ENCODE measurements at regions not wholly inside any gene's neighbourhood (a gene's known extent, or its start where the extent isn't known, plus 50 kb on each side); places are given as distances from the start of the nearest gene placed in this dataset.

GRCh38 chr9:86788456-86788855 lies 158.8 kb downstream of the GAS1 start:
- peaks cover 0 to 3% (median 0%) of the 10 kb centered on the region in 11 donors for H3K9me3 Mint-ChIP-seq
- POLR2A ChIA-PET = no interaction called here
- H3K27ac ChIP-seq (ENCODE audit: low read depth, low read length) = no peak overlapping the region
- DNase-seq = no peak
- H3K27me3 ChIP-seq (ENCODE audit: control insufficient read depth in 2 of 2, insufficient read depth in 2 of 2, low read length in 2 of 2) = peaks cover 0 to 6% of the 10 kb centered on the region in 2 donors
- H3K4me1 Mint-ChIP-seq = peaks cover 0 to 2% (median 0%) of the 10 kb centered on the region in 7 donors
- no peaks in the 10 kb centered on the region for H3K9me3 ChIP-seq (ENCODE audit: control insufficient read depth in 2 of 3, low read length in 3 of 3)
- intact Hi-C loops (cut with micrococcal nuclease) = no loop called here
- H3K36me3 ChIP-seq (ENCODE audit: control insufficient read depth in 2 of 3, insufficient read depth in 3 of 3, low read length in 3 of 3) = no peaks in the 10 kb centered on the region
- no peaks in the 10 kb centered on the region for H3K36me3 Mint-ChIP-seq
- H3K4me3 ChIP-seq (ENCODE audit: low read length) = no peak overlapping the region
- ATAC-seq = no peak
- no peaks in the 10 kb centered on the region for H3K4me1 ChIP-seq (ENCODE audit: control insufficient read depth in 2 of 2, insufficient read depth in 2 of 2, low read length in 2 of 2)
- no peak overlapping the region for H3K27ac Mint-ChIP-seq
- no peak overlapping the region for H3K4me3 Mint-ChIP-seq
- peaks cover 0 to 35% (median 18%) of the 10 kb centered on the region in 5 donors for H3K27me3 Mint-ChIP-seq
- CTCF ChIA-PET = no interaction called here

- no peaks in the 10 kb centered on the region for H3K36me3 ChIP-seq (ENCODE audit: control insufficient read depth in 2 of 3, insufficient read depth in 3 of 3, low read length in 3 of 3)
- H3K4me3 ChIP-seq (ENCODE audit: low read length) = no peak overlapping the region
- H3K9me3 ChIP-seq (ENCODE audit: control insufficient read depth in 2 of 3, low read length in 3 of 3) = no peaks in the 10 kb centered on the region
- no peak overlapping the region for H3K27ac ChIP-seq (ENCODE audit: low read depth, low read length)
- DNase-seq (no peak), ATAC-seq (no peak)
- ChIA-PET CTCF (no interaction called here), POLR2A (no interaction called here)
- no peaks in the 10 kb centered on the region for H3K27me3 ChIP-seq (ENCODE audit: control insufficient read depth in 2 of 2, insufficient read depth in 2 of 2, low read length in 2 of 2)
- intact Hi-C loops (cut with micrococcal nuclease) = no loop called here
- peaks cover 0 to 2% (median 0%) of the 10 kb centered on the region in 11 donors for H3K9me3 Mint-ChIP-seq
- no peaks in the 10 kb centered on the region for H3K4me1 ChIP-seq (ENCODE audit: control insufficient read depth in 2 of 2, insufficient read depth in 2 of 2, low read length in 2 of 2)
- H3K27me3 Mint-ChIP-seq = peaks cover 0 to 30% (median 25%) of the 10 kb centered on the region in 5 donors
- no peak overlapping the region for H3K4me3 Mint-ChIP-seq
- peaks cover 0 to 2% (median 0%) of the 10 kb centered on the region in 7 donors for H3K4me1 Mint-ChIP-seq
- H3K36me3 Mint-ChIP-seq = no peaks in the 10 kb centered on the region
- H3K27ac Mint-ChIP-seq = no peak overlapping the region
Measured at GRCh38 chr9:86783884-86784283, 163.4 kb downstream of the GAS1 start.

- ATAC-seq (no peak), DNase-seq (no peak)
- H3K27me3 ChIP-seq (ENCODE audit: control insufficient read depth in 2 of 2, insufficient read depth in 2 of 2, low read length in 2 of 2) = no peaks in the 10 kb centered on the region
- no peaks in the 10 kb centered on the region for H3K4me1 ChIP-seq (ENCODE audit: control insufficient read depth in 2 of 2, insufficient read depth in 2 of 2, low read length in 2 of 2)
- ChIA-PET POLR2A (no interaction called here), CTCF (no interaction called here)
- H3K36me3 Mint-ChIP-seq = no peaks in the 10 kb centered on the region
- intact Hi-C loops (cut with micrococcal nuclease) = no loop called here
- no peak overlapping the region for H3K4me3 Mint-ChIP-seq
- H3K9me3 Mint-ChIP-seq = peaks cover 0 to 2% (median 0%) of the 10 kb centered on the region in 11 donors
- no peaks in the 10 kb centered on the region for H3K36me3 ChIP-seq (ENCODE audit: control insufficient read depth in 2 of 3, insufficient read depth in 3 of 3, low read length in 3 of 3)
- no peak overlapping the region for H3K27ac ChIP-seq (ENCODE audit: low read depth, low read length)
- no peak overlapping the region for H3K4me3 ChIP-seq (ENCODE audit: low read length)
- peaks cover 0 to 2% (median 0%) of the 10 kb centered on the region in 7 donors for H3K4me1 Mint-ChIP-seq
- no peak overlapping the region for H3K27ac Mint-ChIP-seq
- H3K9me3 ChIP-seq (ENCODE audit: control insufficient read depth in 2 of 3, low read length in 3 of 3) = no peaks in the 10 kb centered on the region
- peaks cover 0 to 34% (median 29%) of the 10 kb centered on the region in 5 donors for H3K27me3 Mint-ChIP-seq
Measured at GRCh38 chr9:86782831-86783230, 164.5 kb downstream of the GAS1 start.

- no peak for DNase-seq
- no peak for ATAC-seq
- CTCF ChIA-PET = no interaction called here
Measured at GRCh38 chr9:86778761-86779160, 168.5 kb downstream of the GAS1 start.

GRCh38 chr9:86775718-86776117 lies 171.6 kb downstream of the GAS1 start:
- Histone ChIP-seq H3K36me3 (ENCODE audit: control insufficient read depth in 2 of 3, insufficient read depth in 3 of 3, low read length in 3 of 3) (no peaks in the 10 kb centered on the region), H3K27ac (ENCODE audit: low read depth, low read length) (no peak overlapping the region), H3K4me3 (ENCODE audit: low read length) (no peak overlapping the region), H3K9me3 (ENCODE audit: control insufficient read depth in 2 of 3, low read length in 3 of 3) (no peaks in the 10 kb centered on the region), H3K4me1 (ENCODE audit: control insufficient read depth in 2 of 2, insufficient read depth in 2 of 2, low read length in 2 of 2) (no peaks in the 10 kb centered on the region), H3K27me3 (ENCODE audit: control insufficient read depth in 2 of 2, insufficient read depth in 2 of 2, low read length in 2 of 2) (no peaks in the 10 kb centered on the region)
- DNase-seq (no peak), ATAC-seq (no peak)
- no peaks in the 10 kb centered on the region for H3K9me3 Mint-ChIP-seq
- intact Hi-C loops (cut with micrococcal nuclease) = no loop called here
- ChIA-PET CTCF (no interaction called here), POLR2A (no interaction called here)
- no peak overlapping the region for H3K27ac Mint-ChIP-seq
- H3K27me3 Mint-ChIP-seq = peaks cover 2 to 15% (median 15%) of the 10 kb centered on the region in 5 donors
- no peaks in the 10 kb centered on the region for H3K4me1 Mint-ChIP-seq
- no peaks in the 10 kb centered on the region for H3K36me3 Mint-ChIP-seq
- no peak overlapping the region for H3K4me3 Mint-ChIP-seq

More at GRCh38 chr9:86778761-86779160, 168.5 kb downstream of the GAS1 start:
- no peaks in the 10 kb centered on the region for H3K4me1 Mint-ChIP-seq
- H3K36me3 Mint-ChIP-seq = no peaks in the 10 kb centered on the region
- Histone ChIP-seq H3K27me3 (ENCODE audit: control insufficient read depth in 2 of 2, insufficient read depth in 2 of 2, low read length in 2 of 2) (no peaks in the 10 kb centered on the region), H3K4me3 (ENCODE audit: low read length) (no peak overlapping the region), H3K27ac (ENCODE audit: low read depth, low read length) (no peak overlapping the region), H3K9me3 (ENCODE audit: control insufficient read depth in 2 of 3, low read length in 3 of 3) (no peaks in the 10 kb centered on the region), H3K36me3 (ENCODE audit: control insufficient read depth in 2 of 3, insufficient read depth in 3 of 3, low read length in 3 of 3) (no peaks in the 10 kb centered on the region), H3K4me1 (ENCODE audit: control insufficient read depth in 2 of 2, insufficient read depth in 2 of 2, low read length in 2 of 2) (no peaks in the 10 kb centered on the region)
- H3K27ac Mint-ChIP-seq = no peak overlapping the region
- POLR2A ChIA-PET = no interaction called here
- peaks cover 2 to 30% (median 25%) of the 10 kb centered on the region in 5 donors for H3K27me3 Mint-ChIP-seq
- no peak overlapping the region for H3K4me3 Mint-ChIP-seq
- intact Hi-C loops (cut with micrococcal nuclease) = no loop called here
- no peaks in the 10 kb centered on the region for H3K9me3 Mint-ChIP-seq

- Mint-ChIP-seq H3K27ac (no peak overlapping the region), H3K4me1 (no peaks in the 10 kb centered on the region), H3K9me3 (peaks cover 0 to 2% (median 0%) of the 10 kb centered on the region in 11 donors), H3K4me3 (no peak overlapping the region), H3K36me3 (no peaks in the 10 kb centered on the region), H3K27me3 (peaks cover 2 to 11% (median 10%) of the 10 kb centered on the region in 5 donors)
- Histone ChIP-seq H3K4me3 (ENCODE audit: low read length) (no peak overlapping the region), H3K9me3 (ENCODE audit: control insufficient read depth in 2 of 3, low read length in 3 of 3) (no peaks in the 10 kb centered on the region), H3K27me3 (ENCODE audit: control insufficient read depth in 2 of 2, insufficient read depth in 2 of 2, low read length in 2 of 2) (no peaks in the 10 kb centered on the region), H3K36me3 (ENCODE audit: control insufficient read depth in 2 of 3, insufficient read depth in 3 of 3, low read length in 3 of 3) (no peaks in the 10 kb centered on the region), H3K27ac (ENCODE audit: low read depth, low read length) (no peak overlapping the region), H3K4me1 (ENCODE audit: control insufficient read depth in 2 of 2, insufficient read depth in 2 of 2, low read length in 2 of 2) (no peaks in the 10 kb centered on the region)
- intact Hi-C loops (cut with micrococcal nuclease) = no loop called here
- ATAC-seq (no peak), DNase-seq (no peak)
- ChIA-PET CTCF (no interaction called here), POLR2A (no interaction called here)
Measured at GRCh38 chr9:86774116-86774515, 173.2 kb downstream of the GAS1 start.

- Mint-ChIP-seq H3K4me3 (no peak overlapping the region), H3K27ac (no peak overlapping the region), H3K9me3 (peaks cover 0 to 2% (median 0%) of the 10 kb centered on the region in 11 donors), H3K27me3 (peaks cover 2 to 11% (median 4%) of the 10 kb centered on the region in 5 donors), H3K4me1 (no peaks in the 10 kb centered on the region), H3K36me3 (no peaks in the 10 kb centered on the region)
- DNase-seq (no peak), ATAC-seq (no peak)
- no peak overlapping the region for H3K27ac ChIP-seq (ENCODE audit: low read depth, low read length)
- H3K9me3 ChIP-seq (ENCODE audit: control insufficient read depth in 2 of 3, low read length in 3 of 3) = no peaks in the 10 kb centered on the region
- no peaks in the 10 kb centered on the region for H3K36me3 ChIP-seq (ENCODE audit: control insufficient read depth in 2 of 3, insufficient read depth in 3 of 3, low read length in 3 of 3)
- H3K4me3 ChIP-seq (ENCODE audit: low read length) = no peak overlapping the region
- no peaks in the 10 kb centered on the region for H3K27me3 ChIP-seq (ENCODE audit: control insufficient read depth in 2 of 2, insufficient read depth in 2 of 2, low read length in 2 of 2)
- POLR2A ChIA-PET = no interaction called here
- H3K4me1 ChIP-seq (ENCODE audit: control insufficient read depth in 2 of 2, insufficient read depth in 2 of 2, low read length in 2 of 2) = no peaks in the 10 kb centered on the region
- intact Hi-C loops (cut with micrococcal nuclease) = no loop called here
- CTCF ChIA-PET = no interaction called here
Measured at GRCh38 chr9:86773422-86773945, 173.8 kb downstream of the GAS1 start.
